ENCODE measurements at regions not wholly inside any gene's neighbourhood (a gene's known extent, or its start where the extent isn't known, plus 50 kb on each side); places are given as distances from the start of the nearest gene placed in this dataset.

DNA sequence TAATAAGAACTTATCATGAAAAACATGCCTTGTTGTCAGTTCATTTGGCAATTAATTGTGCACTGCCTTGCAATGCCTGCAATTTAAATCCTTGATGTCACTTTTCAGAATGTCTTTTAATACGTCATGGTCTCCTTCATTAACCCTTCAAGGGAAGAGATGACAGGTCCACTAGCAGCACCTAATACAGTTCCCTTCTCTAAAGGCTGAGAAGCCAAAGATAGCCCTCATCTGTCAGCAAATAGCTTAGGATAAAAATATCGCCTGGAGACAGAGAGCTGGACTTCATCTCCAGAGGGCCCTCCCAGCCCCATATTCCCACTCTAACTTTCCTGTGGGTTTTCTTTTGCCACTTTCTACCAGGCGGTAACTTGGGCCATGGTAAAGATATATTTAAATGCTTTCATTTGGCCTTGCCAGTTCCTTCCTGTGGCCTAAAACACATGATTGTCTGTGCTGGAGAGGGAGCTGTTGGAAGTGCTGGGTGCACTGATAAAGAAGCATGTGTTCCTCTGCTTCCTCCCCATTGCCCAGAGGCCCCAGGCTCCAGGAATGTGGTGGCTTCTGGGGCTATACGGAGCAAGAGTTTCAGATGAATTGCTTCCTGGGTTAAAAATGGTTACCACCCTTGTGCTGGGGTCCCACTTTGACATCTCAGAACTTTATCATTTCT lies 76.3 kb upstream of the UMPS start:
- DNase-seq: no peak

DNA sequence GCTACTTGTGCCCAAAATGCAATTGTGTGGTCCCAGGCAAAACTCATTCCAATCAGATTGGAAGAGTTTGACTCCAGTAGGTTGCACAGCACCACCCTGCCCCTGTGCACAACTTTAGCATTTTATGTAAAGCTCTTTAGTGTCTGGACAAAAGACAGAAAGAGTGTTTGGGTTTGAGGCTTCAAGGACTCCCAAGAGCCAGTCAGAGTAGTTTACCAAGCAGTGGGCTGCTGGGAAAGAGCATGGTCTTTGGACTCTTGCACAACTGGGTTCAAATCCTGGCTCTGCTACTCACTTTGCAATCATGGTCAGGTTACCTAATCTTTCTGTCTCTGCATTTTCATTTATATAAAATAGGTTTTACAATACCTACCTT lies 75.8 kb upstream of the UMPS start:
- DNase-seq: no peak

DNA sequence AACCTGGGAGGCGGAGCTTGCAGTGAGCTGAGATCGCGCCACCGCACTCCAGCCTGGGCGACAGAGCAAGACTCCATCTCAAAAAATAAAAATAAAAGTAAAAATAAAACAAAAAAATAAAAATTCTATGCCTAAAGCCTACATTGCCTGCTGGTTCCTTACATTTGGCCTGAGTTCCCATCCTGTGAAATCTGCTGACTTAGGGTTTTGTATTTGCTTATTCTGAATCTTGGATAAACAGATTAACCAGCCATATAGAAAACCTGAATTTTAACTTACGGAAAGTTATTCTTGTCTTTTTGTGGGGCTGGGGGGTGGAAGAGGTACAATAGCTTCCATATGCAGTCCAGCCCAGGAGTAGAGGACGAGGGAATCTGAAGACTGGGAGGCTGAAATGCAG lies 73.7 kb upstream of the UMPS start:
- DNase-seq: no peak

DNA sequence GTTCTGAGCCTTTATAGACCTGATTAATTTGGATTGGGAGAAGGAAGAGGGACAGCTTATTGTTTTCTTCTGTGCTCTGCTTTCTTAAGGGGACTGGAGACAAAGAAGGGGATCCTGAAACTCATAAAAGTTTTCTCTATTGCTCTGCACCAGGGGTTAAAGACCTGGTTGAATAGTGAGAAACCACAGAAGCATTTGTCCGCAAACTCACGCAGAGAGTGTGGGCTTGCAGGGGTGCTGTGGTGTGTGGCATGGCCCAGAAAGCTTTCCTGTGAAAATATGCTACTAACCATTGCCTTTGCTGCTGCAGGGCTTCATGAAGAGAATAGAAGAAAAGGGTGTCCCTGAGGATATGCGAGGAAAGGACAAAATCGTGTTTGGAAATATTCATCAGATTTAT lies 73.1 kb upstream of the UMPS start:
- no peak for DNase-seq

DNA sequence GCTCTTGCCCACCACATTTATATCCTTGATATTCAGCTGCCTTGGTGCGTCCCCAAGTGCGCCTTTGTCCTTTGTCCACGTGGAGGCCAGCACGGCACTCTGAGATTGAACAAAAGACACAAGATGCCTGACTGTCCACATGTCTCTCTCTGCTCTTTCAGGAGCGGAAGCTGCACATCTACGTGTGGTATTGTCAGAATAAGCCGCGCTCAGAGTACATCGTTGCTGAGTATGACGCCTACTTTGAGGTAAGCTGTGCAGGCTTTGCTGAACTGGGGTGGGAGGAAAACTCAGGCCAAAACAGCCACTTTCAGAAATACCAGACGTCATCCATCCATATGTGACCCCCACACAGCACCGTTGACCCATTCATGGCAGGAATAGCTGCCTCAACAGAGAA lies 72.0 kb upstream of the UMPS start:
- DNase-seq: no peak

DNA sequence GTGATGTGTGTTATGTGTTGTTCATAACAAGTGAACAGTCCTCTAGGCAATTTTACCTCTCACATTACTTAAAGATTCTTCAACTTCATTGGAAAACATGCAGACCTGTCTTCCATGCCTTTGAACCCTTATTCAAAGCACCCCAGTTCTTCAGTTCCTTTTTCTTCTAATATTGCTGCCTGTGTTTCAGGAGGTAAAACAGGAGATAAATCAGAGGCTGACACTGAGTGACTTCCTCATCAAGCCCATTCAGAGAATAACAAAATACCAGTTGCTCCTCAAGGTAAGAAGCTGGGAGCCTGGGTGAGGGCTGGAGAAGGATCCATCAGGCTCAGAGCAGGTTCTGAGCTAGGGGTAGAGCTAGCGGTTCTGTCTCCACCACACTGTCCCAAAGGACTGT lies 71.1 kb upstream of the UMPS start:
- DNase-seq: no peak

DNA sequence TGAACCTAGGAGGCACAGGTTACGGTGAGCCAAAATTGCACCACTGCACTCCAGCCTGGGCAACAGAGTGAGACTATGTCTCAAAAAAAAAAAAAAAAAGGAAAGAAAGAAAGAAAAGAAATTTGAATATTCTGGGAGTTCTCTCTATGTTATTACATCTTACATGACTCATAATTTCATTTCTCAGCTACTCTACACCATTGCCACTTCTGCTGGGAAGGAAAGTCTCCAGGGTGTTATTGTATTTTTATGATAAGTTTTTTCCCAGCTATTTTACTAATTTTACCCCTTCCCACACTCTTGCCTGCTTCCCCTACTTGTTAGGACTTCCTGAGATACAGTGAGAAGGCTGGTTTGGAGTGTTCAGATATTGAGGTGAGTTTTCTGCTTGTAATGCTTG lies 69.7 kb upstream of the UMPS start:
- DNase-seq: no peak

DNA sequence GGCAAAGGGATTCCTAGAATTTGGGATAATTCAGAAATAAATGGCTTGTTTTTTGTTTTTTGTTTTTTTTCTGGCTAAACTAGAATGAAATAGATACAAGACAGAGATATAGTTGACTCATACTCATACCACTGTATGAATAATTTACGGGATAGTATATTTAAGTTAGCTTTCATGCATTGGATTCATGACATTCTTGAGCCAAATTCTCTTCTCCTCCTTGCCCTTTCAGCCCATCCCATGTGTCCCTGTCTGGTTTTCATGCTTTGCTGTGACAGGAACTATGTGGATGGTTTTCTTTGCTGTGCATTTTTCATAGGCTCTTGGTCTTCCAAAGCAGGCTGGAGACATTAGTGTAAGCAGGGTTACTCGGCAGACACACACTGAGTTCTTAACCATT lies 66.6 kb upstream of the UMPS start:
- no peak for DNase-seq

DNA sequence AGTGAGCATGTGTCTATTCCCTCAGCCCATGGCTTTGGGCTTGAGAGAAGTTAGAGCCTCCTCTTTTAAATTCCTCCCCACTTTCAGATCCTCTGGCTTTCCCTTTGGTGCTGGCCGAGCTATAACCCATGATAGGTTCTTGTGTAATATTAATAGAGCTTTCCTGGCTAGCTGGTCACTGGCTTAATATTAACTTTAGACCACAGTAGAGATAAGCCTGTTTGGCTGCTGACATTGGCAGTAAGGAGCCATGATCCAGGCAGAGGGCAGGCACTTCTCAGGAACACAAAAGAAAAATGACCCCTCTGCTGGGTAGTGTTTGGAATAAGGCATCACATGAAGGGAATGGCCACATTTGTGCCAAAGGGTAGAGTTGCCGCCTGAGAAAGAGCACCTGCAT lies 65.4 kb upstream of the UMPS start:
- DNase-seq: no peak

DNA sequence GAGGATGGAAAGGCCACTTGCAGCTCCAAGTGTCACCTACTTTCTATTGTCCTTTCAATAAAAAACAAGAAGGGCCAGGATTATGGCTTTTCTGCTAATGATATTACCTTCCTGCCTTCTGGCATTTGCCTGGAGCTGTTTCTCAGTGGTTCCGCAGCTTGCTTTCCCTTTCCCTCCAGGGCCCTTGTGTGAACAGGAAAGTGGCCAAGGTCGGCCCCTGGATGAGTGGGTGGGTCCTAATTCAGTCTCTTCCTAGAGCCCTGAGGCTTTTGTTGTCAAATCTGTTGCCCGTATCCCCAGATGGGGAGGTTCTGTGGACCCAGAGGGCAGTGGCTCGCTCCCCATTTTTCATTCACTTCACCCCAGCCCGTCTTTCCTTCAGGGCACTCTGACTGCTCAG lies 64.2 kb upstream of the UMPS start:
- DNase-seq: no peak

DNA sequence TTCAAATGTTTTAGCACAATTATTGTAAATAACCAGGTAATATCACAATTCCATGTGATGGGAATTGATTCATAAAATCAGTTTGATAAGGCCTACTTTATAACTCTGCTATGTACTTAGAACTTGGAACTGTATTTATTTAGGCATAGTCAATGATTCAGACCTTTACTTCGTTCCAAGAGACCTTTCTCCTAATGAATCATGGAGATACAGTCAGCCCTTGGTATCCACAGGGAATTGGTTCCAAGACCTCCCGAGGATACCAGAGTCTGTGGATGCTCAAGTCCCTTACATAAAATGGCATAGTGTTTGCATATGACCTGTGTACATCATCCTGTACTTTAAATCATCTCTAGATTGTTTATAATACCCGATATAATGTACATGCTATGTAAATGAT lies 60.8 kb upstream of the UMPS start:
- DNase-seq: no peak

DNA sequence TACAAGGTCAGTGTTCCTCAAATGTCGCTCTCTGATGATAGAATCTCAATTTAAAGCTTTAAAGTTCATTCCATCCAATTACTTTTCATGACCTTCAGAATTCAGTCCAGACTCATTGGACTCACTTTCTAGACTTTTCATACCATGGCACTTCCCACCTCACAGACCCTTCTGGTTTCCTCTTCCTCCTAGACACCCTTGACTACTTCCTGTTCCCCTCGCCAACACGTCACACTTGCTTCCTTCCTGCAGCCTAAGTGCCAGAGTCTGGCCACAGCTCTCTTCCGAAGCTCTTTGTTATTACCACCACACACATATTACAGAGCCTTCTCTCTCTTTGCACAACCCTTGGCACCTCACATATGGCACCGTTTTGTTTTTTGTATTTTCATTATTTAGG lies 59.1 kb upstream of the UMPS start:
- DNase-seq: no peak

DNA sequence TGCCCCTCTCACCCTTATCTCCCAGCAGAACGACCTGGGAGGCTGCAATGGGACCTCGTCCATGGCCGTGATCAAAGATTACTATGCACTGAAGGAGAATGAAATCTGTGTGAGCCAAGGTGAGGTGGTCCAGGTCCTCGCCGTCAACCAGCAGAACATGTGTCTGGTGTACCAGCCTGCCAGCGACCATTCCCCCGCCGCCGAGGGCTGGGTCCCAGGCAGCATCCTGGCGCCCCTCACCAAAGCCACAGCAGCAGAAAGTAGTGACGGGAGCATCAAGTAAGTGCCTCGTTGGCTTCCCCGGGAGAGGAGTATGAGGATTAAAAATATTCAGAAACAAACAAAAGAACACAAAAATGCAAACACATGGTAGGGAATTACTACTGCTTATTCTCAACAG lies 55.9 kb upstream of the UMPS start:
- DNase-seq: no peak

DNA sequence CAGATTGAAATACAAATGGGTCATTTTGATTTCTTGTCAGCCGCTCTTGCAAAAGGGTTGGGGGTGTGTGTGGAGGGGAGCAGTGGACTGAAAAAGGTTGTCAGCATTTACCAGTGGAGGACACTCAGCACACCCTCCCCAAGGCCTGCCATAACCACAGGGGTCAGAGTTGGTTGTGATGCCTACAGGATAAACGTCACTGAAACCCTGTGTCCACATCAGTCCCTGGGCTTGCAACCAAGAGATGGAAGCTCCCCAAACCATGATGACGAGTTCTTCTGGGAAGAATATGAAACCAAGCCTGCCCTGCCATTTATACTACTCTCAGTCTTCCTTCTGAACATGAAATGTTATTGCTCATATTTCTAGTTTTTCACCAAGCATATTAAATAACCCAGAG lies 54.0 kb upstream of the UMPS start:
- DNase-seq: no peak

DNA sequence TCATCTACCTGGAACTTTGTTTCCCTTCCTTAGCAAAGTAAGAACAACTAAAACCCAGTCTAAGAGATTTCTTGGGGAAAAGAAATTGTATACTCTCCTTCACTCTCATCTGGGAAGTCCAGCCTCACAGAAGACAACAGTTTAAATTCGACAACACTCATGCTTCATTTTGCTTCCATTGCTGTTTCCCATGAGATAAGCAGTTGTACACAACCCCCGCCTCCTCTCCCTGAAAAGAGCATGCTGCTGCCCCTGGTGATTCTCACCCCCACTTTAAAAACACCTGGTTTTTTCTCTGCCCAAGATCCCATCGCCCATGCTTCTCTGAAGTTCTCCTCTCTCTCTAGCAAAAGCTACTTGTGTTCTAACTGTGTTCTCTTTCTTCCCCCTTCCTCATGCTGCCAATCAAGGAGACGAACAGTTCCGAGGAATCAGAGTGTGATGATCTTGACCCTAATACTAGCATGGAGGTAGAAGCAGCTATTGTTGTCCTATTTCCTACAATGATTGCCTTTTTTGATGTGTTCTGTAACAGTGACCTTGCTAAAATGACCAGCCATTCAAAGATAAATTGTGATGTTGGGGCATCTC lies 51.1 kb upstream of the UMPS start:
- DNase-seq: no peak
